Endodermal cell (in vitro differentiated cells): ENCODE measurements at regions not wholly inside any gene's neighbourhood (a gene's known extent, or its start where the extent isn't known, plus 50 kb on each side); places are given as distances from the start of the nearest gene placed in this dataset.

Experiments
- DNase-seq: peaks from one replicate; pipeline ENCODE4 v3.0.0-alpha.2; 2017
- H3K27ac ChIP-seq: 2 replicates; pipeline ENCODE4 v1.5.1; 2013; ENCODE audit warnings: mild to moderate bottlenecking, low read depth, low read length, moderate library complexity
- H3K27me3 ChIP-seq: 2 replicates; pipeline ENCODE4 v1.6.1; 2013; ENCODE audit warnings: mild to moderate bottlenecking, low read length, moderate library complexity; ENCODE audit not compliant: insufficient read depth, control insufficient read depth, poor library complexity, severe bottlenecking
- H3K36me3 ChIP-seq: 2 replicates; pipeline ENCODE4 v1.7.0; 2013; ENCODE audit warnings: mild to moderate bottlenecking, low read length, moderate library complexity; ENCODE audit not compliant: control insufficient read depth, insufficient read depth
- H3K4me1 ChIP-seq: one replicate; pipeline ENCODE4 v1.7.0; 2013; ENCODE audit warnings: low read length; ENCODE audit not compliant: control insufficient read depth, insufficient read depth
- H3K4me3 ChIP-seq: 2 replicates; pipeline ENCODE4 v1.5.1; 2013; ENCODE audit warnings: mild to moderate bottlenecking, low read length, moderate library complexity
- H3K9ac ChIP-seq: 2 replicates; pipeline ENCODE4 v1.6.1; 2013; ENCODE audit warnings: mild to moderate bottlenecking, low read length, moderate library complexity; ENCODE audit not compliant: poor library complexity, severe bottlenecking; ENCODE audit errors: extremely low read depth
- H3K9me3 ChIP-seq: 2 replicates; pipeline ENCODE4 v1.6.1; 2013; ENCODE audit warnings: mild to moderate bottlenecking, low read length, moderate library complexity; ENCODE audit not compliant: control insufficient read depth
- H3K27ac Mint-ChIP-seq: 2 replicates; pipeline ENCODE4 v1.8.0; 2020; ENCODE audit warnings: mixed read lengths
- H3K27me3 Mint-ChIP-seq: 2 replicates; pipeline ENCODE4 v1.8.0; 2021; ENCODE audit warnings: mild to moderate bottlenecking, mixed read lengths; ENCODE audit not compliant: insufficient read depth
- H3K36me3 Mint-ChIP-seq: 2 replicates; pipeline ENCODE4 v1.8.0; 2020; ENCODE audit warnings: low read depth, mixed read lengths
- H3K4me1 Mint-ChIP-seq: 2 replicates; pipeline ENCODE4 v1.8.0; 2020; ENCODE audit warnings: mixed read lengths
- H3K4me3 Mint-ChIP-seq: 2 replicates; pipeline ENCODE4 v1.8.0; 2020; ENCODE audit warnings: mild to moderate bottlenecking, moderate library complexity, mixed read lengths
- H3K9me3 Mint-ChIP-seq: 2 replicates; pipeline ENCODE4 v1.8.0; 2020; ENCODE audit warnings: mild to moderate bottlenecking, mixed read lengths
- WGBS, 2 experiments: methylation state at CpG; one replicate each; pipeline versions ENCODE4 v1.1.5 to v1.1.7; 2013; ENCODE audit warnings: missing lambda C conversion rate in 2 of 2, mixed read lengths in 1 of 2; ENCODE audit not compliant: insufficient coverage in 1 of 2, insufficient read length in 1 of 2; 5-methylcytosine and 5-hydroxymethylcytosine counted together
- TF ChIP-seq, protein P1 (sequence below): fragments of 200-600 bp; sonication (generic); conservative IDR thresholded peaks from 2 replicates; pipeline ENCODE4 v1.5.0; 2021; ENCODE audit warnings: antibody characterized with exemption, mild to moderate bottlenecking

GRCh38 chr1:188295157-188295556 is 1466.4 kb downstream of the PLA2G4A start:
- Mint-ChIP-seq H3K27ac (no peak overlapping the region), H3K27me3 (no peaks in the 10 kb centered on the region), H3K4me3 (no peak overlapping the region), H3K9me3 (peaks cover 6% of the 10 kb centered on the region), H3K4me1 (peaks cover 8% of the 10 kb centered on the region), H3K36me3 (no peaks in the 10 kb centered on the region)
- 67 to 91% methylated on average over 1 of the region's 1 CpG for WGBS, 2 experiments
- H3K4me1 ChIP-seq, result no peaks in the 10 kb centered on the region
- no peak overlapping the region for H3K27ac ChIP-seq
- no peaks in the 10 kb centered on the region for H3K36me3 ChIP-seq
- no peak overlapping the region for H3K9ac ChIP-seq
- TF ChIP-seq, protein P1, sequence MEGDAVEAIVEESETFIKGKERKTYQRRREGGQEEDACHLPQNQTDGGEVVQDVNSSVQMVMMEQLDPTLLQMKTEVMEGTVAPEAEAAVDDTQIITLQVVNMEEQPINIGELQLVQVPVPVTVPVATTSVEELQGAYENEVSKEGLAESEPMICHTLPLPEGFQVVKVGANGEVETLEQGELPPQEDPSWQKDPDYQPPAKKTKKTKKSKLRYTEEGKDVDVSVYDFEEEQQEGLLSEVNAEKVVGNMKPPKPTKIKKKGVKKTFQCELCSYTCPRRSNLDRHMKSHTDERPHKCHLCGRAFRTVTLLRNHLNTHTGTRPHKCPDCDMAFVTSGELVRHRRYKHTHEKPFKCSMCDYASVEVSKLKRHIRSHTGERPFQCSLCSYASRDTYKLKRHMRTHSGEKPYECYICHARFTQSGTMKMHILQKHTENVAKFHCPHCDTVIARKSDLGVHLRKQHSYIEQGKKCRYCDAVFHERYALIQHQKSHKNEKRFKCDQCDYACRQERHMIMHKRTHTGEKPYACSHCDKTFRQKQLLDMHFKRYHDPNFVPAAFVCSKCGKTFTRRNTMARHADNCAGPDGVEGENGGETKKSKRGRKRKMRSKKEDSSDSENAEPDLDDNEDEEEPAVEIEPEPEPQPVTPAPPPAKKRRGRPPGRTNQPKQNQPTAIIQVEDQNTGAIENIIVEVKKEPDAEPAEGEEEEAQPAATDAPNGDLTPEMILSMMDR, result peak; percentile 57
- no peaks in the 10 kb centered on the region for H3K9me3 ChIP-seq
- H3K27me3 ChIP-seq, result no peaks in the 10 kb centered on the region
- DNase-seq, result no peak
- no peak overlapping the region for H3K4me3 ChIP-seq

GRCh38 chr1:188302746-188303145 is 1474.0 kb downstream of the PLA2G4A start:
- TF ChIP-seq, protein P1, result no peak
- no peaks in the 10 kb centered on the region for H3K27me3 ChIP-seq
- H3K4me3 ChIP-seq, result no peak overlapping the region
- H3K9me3 ChIP-seq, result no peaks in the 10 kb centered on the region
- H3K9ac ChIP-seq, result no peak overlapping the region
- no peak for DNase-seq
- Mint-ChIP-seq H3K4me3 (no peak overlapping the region), H3K9me3 (peaks cover 2% of the 10 kb centered on the region), H3K27me3 (no peaks in the 10 kb centered on the region), H3K4me1 (peaks cover 4% of the 10 kb centered on the region), H3K27ac (no peak overlapping the region), H3K36me3 (no peaks in the 10 kb centered on the region)
- 92% methylated on average over 5 of the region's 5 CpGs; no CpG with 5 or more reads in 1 of the 2 experiments for WGBS, 2 experiments
- H3K27ac ChIP-seq, result no peak overlapping the region
- H3K36me3 ChIP-seq, result no peaks in the 10 kb centered on the region
- H3K4me1 ChIP-seq, result peaks cover 5% of the 10 kb centered on the region

DNA sequence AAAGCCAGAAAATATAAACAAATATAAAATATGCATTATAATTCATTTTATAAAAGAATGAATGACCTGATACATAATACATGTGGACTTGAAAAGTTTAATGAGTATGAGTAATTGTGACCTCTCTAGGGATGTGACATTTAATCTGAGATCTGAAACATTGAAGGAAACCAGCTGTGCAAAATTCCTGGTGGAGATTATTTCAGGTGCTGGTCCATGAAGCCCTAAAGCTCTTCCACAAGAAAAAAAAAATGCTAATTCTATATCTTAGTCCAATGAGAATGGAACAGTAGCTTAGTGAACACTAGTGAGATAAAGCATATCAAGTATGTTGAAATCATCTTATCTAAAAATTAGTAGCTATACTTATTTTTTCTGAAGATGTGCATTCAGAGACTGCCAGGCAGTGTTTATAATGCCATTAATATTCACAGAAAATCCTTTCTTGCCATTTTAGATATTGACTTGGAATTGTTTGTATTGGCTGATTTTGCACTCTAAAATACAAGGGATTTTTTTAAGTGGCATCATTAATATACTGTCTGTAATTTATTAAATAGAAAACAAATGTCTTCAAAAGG is 1485.9 kb downstream of the PLA2G4A start:
- H3K27me3 Mint-ChIP-seq, result no peaks in the 10 kb centered on the region
- H3K27ac Mint-ChIP-seq, result no peak overlapping the region
- no peak overlapping the region for H3K27ac ChIP-seq
- no peak for DNase-seq
- no peaks in the 10 kb centered on the region for H3K27me3 ChIP-seq
- H3K36me3 ChIP-seq, result no peaks in the 10 kb centered on the region
- H3K9me3 ChIP-seq, result no peaks in the 10 kb centered on the region
- H3K4me3 ChIP-seq, result no peak overlapping the region
- H3K9me3 Mint-ChIP-seq, result no peaks in the 10 kb centered on the region
- H3K4me1 Mint-ChIP-seq, result no peaks in the 10 kb centered on the region
- no peaks in the 10 kb centered on the region for H3K4me1 ChIP-seq
- H3K9ac ChIP-seq, result no peak overlapping the region
- no peaks in the 10 kb centered on the region for H3K36me3 Mint-ChIP-seq
- TF ChIP-seq, protein P1, result no peak
- no peak overlapping the region for H3K4me3 Mint-ChIP-seq
